ENCODE measurements at regions not wholly inside any gene's neighbourhood (a gene's known extent, or its start where the extent isn't known, plus 50 kb on each side); places are given as distances from the start of the nearest gene placed in this dataset.
"Not testable (repeated sequence)": the region's sequence is repeated elsewhere in the genome, so short reads cannot be mapped to it uniquely, and the experiment has no call there.

DNA sequence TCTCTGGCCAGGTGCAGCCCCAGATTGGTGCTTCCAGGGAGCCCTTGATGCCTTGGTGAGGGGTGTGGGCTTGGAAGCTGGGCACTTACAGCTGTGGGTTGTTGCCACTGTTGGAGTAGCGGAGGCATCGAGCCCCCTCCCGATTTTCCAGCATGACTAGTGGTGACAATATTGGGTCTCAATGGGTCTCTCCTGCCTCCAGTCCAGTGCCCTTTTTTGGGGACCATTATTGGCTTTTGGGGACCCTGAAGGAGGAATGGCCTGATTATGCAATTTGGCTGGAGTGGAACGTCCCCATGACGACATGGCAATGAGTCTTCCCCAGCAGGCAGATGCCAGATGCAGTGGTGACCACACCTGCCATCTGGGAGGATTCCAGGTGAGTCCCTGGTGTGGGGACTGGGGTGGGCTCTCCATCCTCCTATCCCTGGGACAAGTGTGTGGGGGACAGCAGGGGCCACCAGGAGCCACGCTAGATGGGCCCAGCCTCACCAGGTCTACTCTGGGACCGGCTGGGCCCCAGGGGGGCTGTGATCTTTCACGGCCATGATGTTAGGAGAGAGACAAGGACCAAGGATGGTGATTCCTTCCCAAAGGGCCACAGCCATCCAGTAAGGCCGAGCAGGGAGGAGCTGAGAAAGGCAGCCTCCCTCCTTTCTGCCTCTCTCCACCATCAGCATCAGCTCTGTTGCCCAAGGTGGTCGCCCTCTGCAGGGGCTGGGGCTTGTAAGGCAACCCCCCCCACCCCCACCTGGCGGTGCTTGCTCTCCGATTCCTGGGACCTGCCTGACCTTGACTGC is 196.8 kb downstream of the GOLGA6L6 start:
- no peak for DNase-seq

DNA sequence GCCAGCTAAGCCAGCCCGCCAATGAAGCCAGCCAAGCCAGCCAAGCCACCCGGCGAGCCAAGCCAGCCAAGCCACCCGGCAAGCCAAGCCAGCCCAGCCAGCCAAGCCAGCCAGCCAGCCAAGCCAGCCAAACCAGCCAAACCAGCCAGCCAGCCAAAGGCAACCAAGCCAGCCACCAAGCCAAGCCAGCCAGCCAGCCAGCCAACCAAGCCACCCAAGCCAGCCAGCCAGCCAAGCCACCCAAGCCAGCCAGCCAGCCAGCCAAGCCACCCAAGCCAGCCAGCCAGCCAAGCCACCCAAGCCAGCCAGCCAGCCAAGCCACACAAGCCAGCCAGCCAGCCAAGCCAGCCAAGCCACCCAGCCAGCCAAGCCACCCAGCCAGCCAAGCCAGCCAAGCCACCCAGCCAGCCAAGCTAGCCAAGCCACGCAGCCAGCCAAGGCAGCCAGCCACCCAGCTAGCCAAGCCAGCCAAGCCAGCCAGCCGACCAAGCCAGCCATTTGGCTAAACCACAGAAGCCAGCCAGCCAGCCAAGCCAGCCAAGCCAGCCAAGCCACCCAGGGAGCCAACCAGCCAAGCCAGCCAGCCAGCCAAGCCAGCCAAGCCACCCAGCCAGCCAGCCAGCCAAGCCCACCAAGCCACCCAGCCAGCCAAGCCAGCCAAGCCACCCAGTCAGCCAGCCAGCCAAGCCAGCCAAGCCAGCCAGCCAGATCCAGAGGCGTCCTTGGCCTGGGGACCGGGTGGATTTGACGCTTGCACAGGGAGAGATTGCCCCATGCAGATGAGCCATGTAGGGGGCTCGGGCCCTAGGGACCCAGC is 198.0 kb downstream of the GOLGA6L6 start:
- DNase-seq: not testable (repeated sequence)

DNA sequence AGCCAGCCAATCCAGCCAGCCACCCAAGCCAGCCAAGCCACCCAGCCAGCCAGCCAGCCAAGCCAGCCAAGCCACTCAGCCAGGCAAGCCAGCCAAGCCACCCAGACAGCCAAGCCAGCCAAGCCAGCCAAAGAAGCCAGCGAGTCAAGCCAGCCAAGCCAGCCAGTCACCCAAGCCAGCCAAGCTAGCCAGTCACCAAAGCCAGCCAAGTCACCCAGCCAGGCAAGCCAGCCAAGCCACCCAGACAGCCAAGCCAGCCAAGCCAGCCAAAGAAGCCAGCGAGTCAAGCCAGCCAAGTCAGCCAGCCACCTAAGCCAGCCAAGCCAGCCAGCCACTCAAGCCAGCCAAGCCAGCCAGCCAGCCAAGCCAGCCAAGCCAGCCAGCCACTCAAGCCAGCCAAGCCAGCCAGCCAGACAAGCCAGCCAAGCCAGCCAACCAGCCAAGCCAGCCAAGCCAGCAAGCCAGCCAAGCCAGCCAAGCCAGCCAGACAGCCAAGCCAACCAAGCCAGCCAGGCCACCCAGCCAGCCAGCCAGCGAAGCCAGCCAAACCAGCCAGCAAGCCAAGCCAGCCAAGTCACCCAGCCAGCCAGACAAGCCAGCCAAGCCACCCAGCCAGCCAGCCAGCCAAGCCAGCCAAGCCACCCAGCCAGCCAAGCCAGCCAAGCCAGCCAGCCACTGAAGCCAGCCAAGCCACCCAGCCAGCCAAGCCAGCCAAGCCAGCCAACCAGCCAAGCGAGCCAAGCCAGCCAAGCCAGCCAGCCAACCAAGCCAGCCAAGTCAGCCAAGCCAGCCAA is 198.8 kb downstream of the GOLGA6L6 start:
- not testable (repeated sequence) for DNase-seq

DNA sequence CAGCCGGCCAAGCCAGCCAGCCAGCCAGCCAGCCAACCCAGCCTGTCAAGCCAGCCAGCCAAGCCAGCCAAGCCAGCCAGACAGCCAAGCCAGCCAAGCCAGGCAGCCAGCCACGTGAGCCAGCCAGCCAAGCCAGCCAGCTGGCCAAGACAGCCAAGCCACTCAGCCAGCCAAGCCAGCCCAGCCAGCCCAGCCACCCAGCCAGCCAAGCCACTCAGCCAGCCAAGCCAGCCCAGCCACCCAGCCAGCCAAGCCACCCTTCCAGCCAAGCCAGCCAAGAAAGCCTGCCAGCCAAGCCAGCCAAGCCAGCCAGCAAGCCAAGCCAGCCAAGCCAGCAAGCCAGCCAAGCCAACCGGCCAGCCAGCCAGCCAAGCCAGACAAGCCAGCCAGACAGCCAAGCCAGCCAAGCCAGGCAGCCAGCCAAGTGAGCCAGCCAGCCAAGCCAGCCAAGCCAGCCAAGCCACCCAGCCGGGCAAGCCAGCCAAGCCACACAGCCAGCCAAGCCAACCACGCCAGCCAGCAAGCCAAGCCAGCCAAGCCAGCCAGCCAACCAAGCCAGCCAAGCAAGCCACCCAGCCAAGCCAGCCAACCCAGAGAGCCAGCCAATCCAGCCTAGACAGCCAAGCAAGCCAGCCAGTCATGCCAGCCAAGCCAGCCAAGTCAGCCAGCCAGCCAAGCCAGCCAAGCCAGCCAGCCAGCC is 199.5 kb downstream of the GOLGA6L6 start:
- DNase-seq: no peak

DNA sequence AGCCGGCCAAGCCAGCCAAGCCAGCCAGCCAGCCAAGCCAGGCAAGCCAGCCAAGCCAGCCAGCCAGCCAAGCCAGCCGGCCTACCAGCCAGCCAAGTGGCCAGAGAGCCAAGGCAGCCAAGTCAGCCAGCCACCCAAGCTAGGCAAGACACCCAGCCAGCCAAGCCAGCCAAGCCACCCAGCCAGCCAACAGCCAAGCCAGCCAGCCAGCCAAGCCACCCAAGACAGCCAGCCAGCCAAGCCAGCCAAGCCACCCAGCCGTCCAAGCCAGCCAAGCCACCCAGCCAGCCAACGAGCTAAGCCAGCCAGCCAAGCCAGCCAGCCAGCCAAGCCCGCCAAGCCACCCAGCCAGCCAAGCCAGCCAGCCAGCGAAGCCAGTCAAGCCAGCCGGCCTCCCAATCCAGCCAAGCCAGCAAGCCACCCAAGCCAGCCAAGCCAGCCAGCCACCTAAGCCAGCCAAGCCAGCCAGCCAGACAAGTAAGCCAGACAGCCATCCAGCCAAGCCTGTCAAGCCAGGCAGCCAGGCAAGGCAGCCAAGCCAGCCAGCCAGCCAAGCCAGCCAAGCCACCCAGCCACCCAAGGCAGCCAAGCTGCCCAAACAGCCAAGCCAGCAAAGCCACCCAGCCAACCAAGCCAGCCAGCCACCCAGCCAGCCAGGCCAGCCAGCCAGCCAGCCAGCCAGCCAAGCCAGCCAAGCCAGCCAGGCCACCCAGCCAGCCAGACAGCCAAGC is 200.5 kb downstream of the GOLGA6L6 start:
- DNase-seq: no peak

DNA sequence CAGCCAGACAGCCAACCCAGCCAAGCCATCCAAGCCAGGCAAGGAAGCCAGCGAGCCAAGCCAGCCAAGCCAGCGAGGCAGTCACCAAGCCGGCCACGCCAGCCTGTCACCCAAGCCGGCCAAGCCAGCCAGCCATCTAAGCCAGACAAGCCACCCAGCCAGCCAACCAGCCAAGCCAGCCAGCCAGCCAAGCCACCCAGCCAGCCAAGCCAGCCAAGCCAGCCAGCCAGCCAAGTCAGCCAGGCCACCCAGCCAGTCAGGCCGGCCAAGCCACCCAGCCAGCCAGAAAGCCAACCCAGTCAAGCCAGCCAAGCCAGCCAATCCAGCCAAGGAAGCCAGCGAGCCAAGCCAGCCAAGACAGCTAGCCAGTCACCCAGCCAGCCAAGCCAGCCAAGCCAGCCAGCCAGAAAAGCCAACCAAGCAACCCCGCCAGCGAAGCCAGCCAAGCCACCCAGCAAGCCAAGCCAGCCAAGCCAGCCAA is 201.2 kb downstream of the GOLGA6L6 start:
- no peak for DNase-seq

DNA sequence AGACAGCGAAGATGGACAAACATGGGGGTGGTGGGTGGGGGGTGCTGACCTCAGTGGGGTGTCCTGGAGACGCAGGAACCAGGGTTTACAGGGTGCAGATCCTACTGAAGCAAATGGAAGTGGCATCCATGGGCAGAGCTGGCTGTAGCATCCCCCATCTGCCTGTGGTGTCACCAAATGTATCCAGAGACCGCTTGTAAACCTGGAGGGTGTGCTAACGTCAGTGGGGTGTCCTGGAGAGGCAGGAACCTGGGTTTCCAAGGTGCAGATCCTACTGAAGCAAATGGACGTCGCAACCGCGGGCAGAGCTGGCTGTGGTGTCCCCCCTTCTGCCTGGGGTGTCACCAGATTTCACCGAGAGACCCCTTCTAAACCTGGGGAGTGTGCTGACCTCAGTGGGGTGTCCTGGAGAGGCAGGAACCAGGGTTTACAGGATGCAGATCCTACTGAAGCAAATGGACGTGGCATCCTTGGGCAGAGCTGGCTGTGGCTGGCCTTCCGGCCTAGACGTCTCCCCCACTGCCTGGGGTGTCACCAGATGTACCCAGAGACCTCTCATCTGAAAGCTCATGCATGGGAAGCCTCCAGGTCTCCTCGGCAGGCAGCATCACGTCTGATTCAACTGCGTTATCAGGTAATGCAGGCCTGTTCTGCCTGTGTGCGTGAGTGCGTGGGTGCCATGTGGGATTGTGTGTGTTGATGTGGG is 202.4 kb downstream of the GOLGA6L6 start:
- not testable (repeated sequence) for DNase-seq

DNA sequence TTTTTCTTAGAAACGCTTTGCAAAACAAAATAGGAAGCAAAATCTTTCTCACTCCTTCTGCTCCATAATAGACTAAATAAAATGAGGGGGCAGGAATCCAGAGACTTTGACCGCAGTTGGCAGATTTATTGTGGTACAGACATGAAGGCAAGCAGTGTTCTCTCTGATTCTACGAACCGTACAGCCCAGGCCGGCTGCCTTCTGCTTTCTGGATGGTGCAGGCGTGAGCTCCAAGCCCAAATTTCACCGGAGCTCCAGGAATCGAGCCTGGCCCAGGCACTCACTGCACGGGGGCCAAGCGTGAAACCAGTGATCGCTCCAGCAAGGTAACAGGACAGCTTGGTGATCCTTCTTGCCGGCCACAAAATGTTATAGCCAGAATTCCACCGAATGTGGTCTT is 202.9 kb downstream of the GOLGA6L6 start:
- not testable (repeated sequence) for DNase-seq

DNA sequence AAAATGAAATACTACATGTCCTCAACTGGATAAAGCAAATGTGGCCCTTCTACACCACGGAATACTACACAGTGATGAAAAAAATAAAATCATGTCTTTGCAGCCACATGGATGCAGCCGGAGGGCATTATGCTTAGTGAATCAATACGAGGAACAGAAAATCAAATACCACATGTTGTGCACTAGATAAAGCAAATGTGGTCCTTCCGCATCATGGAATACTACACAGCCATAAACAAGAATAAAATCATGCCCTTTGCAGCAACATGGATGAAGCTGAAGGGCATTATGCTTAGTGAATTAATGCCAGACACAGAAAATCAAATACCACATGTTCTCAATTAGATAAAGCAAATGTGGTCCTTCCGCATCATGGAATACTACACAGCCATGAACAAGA is 204.4 kb downstream of the GOLGA6L6 start:
- not testable (repeated sequence) for DNase-seq

DNA sequence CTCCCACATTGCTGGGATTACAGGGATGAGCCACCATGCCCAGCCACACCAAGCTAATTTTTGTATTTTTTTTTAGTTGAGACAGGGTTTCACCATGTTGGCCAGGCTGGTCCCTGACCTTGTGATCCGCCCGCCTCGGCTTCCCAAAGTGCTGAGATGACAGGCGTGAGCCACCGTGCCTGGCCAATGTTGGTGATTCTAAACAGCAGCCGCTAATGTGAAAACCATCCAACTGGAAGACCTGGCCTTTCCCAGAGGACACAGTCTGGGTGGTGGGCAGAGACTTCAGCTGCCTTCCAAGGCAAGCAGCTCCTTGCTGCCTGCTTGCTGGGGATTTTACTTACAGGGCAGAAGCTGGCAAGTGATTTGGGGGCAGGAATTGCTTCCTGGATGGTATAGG is 207.1 kb downstream of the GOLGA6L6 start:
- not testable (repeated sequence) for DNase-seq

DNA sequence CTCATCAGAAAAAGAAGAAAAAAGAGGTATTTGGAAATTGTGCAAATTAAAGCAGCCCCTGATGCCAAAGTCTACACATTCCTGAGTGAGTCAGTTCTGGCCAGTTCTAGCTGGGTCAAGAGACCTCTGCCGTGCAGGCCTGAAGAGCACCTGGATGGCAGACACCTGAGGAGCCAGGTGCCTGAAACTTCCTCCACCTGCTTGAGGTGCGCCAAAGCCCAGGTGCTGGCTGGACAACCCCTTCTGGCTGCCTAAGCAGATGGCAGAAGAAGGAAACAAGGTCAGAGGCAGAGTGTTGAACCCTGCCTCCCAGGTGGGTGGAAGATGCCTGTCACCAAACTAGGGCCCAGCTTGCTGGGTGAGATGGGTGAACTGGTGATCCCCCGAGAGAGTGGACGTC is 215.8 kb downstream of the GOLGA6L6 start:
- not testable (repeated sequence) for DNase-seq

DNA sequence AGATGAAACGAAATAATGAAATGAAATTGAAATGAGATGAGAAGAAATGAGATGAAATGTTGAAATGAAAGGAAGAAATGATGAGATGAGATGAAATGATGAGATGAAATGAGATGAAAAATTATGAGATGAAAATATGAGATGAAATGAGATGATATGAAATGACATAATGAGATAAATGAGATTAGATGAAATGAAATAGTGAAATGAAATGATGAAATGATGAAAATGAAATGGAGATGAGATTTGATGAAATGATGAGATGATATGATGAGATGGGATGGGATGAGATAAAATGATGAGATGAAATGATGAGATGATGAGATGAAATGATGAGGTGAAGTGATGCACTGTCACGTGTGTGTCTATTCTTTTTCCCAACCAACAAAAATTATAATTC is 224.5 kb downstream of the GOLGA6L6 start:
- not testable (repeated sequence) for DNase-seq

DNA sequence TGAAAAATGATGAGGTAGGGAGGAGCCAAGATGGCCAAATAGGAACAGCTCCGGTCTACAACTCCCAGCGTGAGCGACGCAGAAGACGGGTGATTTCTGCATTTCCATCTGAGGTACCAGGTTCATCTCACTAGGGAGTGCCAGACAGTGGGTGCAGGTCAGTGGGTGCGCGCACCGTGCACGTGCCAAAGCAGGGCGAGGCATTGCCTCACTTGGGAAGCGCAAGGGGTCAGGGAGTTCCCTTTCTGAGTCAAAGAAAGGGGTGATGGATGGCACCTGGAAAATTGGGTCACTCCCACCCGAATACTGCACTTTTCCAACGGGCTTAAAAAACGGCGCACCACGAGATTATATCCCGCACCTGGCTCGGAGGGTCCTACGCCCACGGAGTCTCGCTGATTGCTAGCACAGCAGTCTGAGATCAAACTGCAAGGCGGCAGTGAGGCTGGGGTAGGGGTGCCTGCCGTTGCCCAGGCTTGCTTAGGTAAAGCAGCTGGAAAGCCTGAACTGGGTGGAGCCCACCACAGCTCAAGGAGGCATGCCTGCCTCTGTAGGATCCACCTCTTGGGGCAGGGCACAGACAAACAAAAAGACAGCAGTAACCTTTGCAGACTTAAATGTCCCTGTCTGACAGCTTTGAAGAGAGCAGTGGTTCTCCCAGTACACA is 230.5 kb downstream of the GOLGA6L6 start:
- DNase-seq: not testable (repeated sequence)

DNA sequence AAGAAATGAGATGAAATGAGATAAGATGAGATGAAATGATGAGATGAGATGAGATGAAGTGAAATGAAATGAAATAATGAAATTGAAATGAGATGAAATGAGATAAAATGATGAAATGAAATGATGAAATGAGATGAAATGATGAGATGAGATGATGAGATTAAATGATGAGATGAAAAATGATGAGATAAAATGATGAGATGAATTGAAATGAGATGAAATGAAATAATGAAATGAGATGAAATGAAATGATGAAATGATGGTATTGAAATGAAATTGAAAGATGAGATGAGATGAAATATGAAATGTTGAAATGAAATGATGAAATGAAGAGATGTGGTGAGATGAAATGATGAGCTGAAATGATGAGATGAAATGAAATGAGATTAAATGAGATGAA is 231.0 kb downstream of the GOLGA6L6 start:
- DNase-seq: no peak

DNA sequence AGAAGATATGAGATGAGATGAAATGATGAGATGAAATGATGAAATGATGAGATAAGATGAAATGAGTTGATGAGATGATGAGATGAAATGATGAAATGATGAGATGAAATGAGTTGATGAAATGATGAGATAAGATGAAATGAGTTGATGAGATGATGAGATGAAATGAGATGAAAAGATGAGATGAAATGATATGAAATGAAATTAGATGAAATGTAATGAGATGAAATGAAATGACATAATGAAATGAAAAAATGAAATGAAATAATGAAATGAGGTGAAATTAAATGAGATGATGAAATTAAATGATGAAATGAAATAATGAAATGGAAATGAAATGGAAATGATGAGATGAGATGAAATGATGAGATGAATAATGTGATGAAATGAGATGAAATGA is 231.6 kb downstream of the GOLGA6L6 start:
- DNase-seq: not testable (repeated sequence)

DNA sequence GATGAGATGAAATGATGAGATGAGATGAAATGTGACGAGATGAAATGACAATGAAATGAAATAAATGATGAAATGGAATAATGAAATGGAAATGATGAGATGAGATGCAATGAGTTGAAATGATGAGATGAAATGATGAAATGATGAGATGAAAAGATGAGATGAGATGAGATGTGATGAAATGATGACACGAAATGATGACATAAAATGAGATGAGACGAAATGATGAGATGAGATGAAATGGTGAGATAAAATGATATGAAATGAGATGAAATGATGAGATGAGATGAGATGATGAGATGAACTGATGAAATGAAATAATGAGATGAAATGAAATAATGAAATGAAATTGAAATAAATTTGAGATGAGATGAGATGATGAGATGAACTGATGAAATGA is 232.2 kb downstream of the GOLGA6L6 start:
- not testable (repeated sequence) for DNase-seq

DNA sequence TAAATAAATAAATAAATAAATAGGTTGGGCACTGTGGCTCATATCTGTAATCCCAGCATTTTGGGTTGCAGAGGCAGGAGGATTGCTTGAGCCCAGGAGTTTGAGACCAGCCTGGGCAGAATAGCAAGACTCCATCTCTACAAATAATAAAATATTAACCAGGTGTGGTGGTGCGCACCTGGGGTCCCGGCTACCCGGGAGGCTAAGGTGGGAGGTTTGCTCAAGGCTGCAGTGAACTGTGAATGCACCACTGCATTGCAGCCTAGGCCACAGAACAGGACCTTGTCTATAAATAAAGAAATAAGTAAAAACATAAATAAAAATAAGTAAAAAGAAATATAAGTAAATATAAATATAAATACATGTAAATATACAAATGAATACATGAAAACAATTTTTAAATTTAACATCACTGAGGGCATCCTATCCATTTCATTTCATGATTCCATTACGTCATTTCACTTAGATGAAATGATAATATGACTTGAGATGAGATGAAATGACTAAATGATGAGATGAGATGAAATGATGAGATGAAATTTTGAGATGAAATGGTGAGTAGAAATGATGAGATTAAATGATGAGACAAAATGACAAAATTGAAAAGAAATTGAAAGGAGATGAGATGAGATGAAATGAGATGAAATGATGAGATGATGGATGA is 233.4 kb downstream of the GOLGA6L6 start:
- not testable (repeated sequence) for DNase-seq

DNA sequence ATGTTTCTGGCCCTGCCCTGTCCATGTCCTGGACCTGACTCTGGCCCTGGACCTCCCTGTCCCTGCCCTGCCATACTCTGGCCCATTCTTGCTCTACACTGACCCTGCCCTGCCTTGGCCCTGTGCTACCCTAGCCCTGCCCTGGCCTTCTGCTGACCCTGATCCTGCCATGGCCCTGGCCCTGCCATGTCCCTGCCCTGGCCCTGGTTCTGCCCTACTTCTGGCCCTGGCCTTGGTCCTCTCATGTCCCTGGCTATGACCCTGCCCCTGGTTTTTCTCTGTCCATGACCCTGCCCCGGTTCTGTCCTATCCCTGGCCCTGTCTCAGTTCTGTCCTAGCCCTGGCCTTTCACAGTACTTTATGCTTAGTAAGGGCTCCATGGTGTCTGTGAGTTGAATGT is 234.5 kb downstream of the GOLGA6L6 start:
- DNase-seq: not testable (repeated sequence)

DNA sequence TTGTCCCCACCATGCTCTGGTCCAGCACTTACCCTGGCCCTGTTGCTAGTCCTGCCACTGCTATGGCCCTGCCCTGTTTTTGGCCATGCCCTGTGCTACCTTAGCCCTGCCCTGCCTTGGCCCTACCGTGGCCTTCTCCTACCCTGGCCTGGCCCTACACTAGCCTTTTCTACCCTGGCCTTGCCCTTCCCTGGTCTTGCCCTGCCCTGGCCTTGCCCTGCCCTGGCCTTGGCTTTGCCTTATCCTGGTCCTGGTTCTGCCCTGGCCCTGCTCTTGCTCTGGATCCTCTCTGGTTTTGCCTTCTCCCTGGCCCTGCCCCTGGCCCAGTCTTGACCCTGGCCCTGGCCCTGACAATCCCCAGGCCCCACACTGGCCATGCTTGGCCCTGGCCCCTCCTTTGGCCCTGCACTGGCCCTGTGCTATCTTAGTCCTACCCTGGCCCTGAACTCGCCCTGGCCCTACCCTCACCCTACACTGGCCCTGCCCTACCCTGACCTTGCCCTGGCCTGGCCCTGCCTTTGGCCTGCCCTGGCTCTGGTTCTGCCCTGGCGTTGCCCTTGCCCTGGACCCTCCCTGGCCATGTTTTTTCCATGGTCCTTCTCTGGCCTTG is 235.0 kb downstream of the GOLGA6L6 start:
- DNase-seq: not testable (repeated sequence)

Data from NCI-H524 (cell line).